Kidney epithelial cell (primary cell): ENCODE measurements at regions not wholly inside any gene's neighbourhood (a gene's known extent, or its start where the extent isn't known, plus 50 kb on each side); places are given as distances from the start of the nearest gene placed in this dataset.

Experiments used
- DNase-seq: peaks from one replicate; pipeline ENCODE4 v3.0.0-alpha.2; 2010; ENCODE audit warnings: low read depth
- H3K27me3 ChIP-seq: 2 replicates; pipeline ENCODE4 v1.6.0; 2011; ENCODE audit warnings: low read length; ENCODE audit not compliant: control insufficient read depth, insufficient read depth
- H3K36me3 ChIP-seq: 2 replicates; pipeline ENCODE4 v1.5.1; 2011; ENCODE audit warnings: low read length; ENCODE audit not compliant: control insufficient read depth, insufficient read depth
- H3K4me3 ChIP-seq: 2 replicates; pipeline ENCODE4 v1.5.1; 2011; ENCODE audit warnings: low read depth, mild to moderate bottlenecking, control low read depth, low read length
- CTCF ChIP-seq: IDR thresholded peaks from 2 replicates; pipeline ENCODE4 v1.5.1; 2011; ENCODE audit warnings: mild to moderate bottlenecking, moderate library complexity, low read length, control low read depth, inconsistent platforms; ENCODE audit not compliant: insufficient read depth, poor library complexity, severe bottlenecking

GRCh38 chr2:151103551-151103950, 158.1 kb downstream of the RBM43 start:
- no peaks in the 10 kb centered on the region for H3K27me3 ChIP-seq
- no peaks in the 10 kb centered on the region for H3K36me3 ChIP-seq
- DNase-seq = no peak
- H3K4me3 ChIP-seq = no peak overlapping the region
- no peak for TF ChIP-seq CTCF

GRCh38 chr2:151102226-151102625, 159.4 kb downstream of the RBM43 start:
- Histone ChIP-seq H3K4me3 (no peak overlapping the region), H3K36me3 (no peaks in the 10 kb centered on the region), H3K27me3 (no peaks in the 10 kb centered on the region)
- DNase-seq = no peak
- TF ChIP-seq CTCF = no peak

GRCh38 chr2:151098841-151099240, 162.8 kb downstream of the RBM43 start:
- H3K36me3 ChIP-seq = no peaks in the 10 kb centered on the region
- no peak overlapping the region for H3K4me3 ChIP-seq
- no peak for DNase-seq
- TF ChIP-seq CTCF = no peak
- no peaks in the 10 kb centered on the region for H3K27me3 ChIP-seq

- H3K4me3 ChIP-seq = no peak overlapping the region
- no peaks in the 10 kb centered on the region for H3K27me3 ChIP-seq
- no peak for TF ChIP-seq CTCF
- DNase-seq = no peak
- H3K36me3 ChIP-seq = no peaks in the 10 kb centered on the region
These were observed 163.8 kb downstream of the RBM43 start for GRCh38 chr2:151097895-151098294.

GRCh38 chr2:151097128-151097527, 164.5 kb downstream of the RBM43 start:
- TF ChIP-seq CTCF = no peak
- Histone ChIP-seq H3K27me3 (no peaks in the 10 kb centered on the region), H3K36me3 (no peaks in the 10 kb centered on the region), H3K4me3 (no peak overlapping the region)
- no peak for DNase-seq

GRCh38 chr2:151096235-151096634, 165.4 kb downstream of the RBM43 start:
- no peak overlapping the region for H3K4me3 ChIP-seq
- H3K36me3 ChIP-seq = no peaks in the 10 kb centered on the region
- H3K27me3 ChIP-seq = no peaks in the 10 kb centered on the region
- TF ChIP-seq CTCF = no peak
- DNase-seq = no peak
